ENCODE measurements at regions not wholly inside any gene's neighbourhood (a gene's known extent, or its start where the extent isn't known, plus 50 kb on each side); places are given as distances from the start of the nearest gene placed in this dataset.

GRCh38 chr1:218693599-218693998 is 348.5 kb downstream of the TGFB2 start (continued):
- TF ChIP-seq JUND (IDR thresholded peaks at IDR 0.05) (no peak), ZNF274 (IDR thresholded peaks at IDR 0.05; ENCODE audit: low read depth, low read length) (no peak)

- H3K9me3 ChIP-seq (ENCODE audit: control insufficient read depth in 1 of 2, insufficient read depth in 1 of 2, low read depth in 1 of 2, low read length in 2 of 2) = no peaks in the 10 kb centered on the region
- DNase-seq (ENCODE audit: low read depth, low spot score) (no peak), ATAC-seq (no peak)
- intact Hi-C loops (cut with micrococcal nuclease) = no loop called here
- H3K4me3 ChIP-seq (replicated peaks in 1 of 2; ENCODE audit: low read depth in 1 of 2, low read length in 2 of 2) = no peak overlapping the region
- no peaks in the 10 kb centered on the region for H3K4me1 ChIP-seq (ENCODE audit: control insufficient read depth in 1 of 2, insufficient read depth in 2 of 2, low read length in 2 of 2)
- BruUV-seq (replicated peaks) = no TSS peak
- no peak overlapping the region for H3K4me2 ChIP-seq (ENCODE audit: low read length)
- no peak overlapping the region for H3K27ac ChIP-seq (ENCODE audit: low read depth, low read length)
- no peaks in the 10 kb centered on the region for H3K27me3 ChIP-seq (ENCODE audit: insufficient read depth, low read length)
- no peaks in the 10 kb centered on the region for H3K36me3 ChIP-seq (ENCODE audit: control insufficient read depth in 1 of 2, insufficient read depth in 2 of 2, low read length in 2 of 2)
- TF ChIP-seq SP1 (IDR thresholded peaks at IDR 0.05; ENCODE audit: low read depth) = no peak
- no peak for TF ChIP-seq ELF1 (IDR thresholded peaks at IDR 0.05; ENCODE audit: borderline replicate concordance, low read depth)
- no peak for TF ChIP-seq CBX3 (IDR thresholded peaks at IDR 0.05; ENCODE audit: low read depth)
- no peak for TF ChIP-seq SRF (IDR thresholded peaks at IDR 0.05; ENCODE audit: low read depth)
- no peak for TF ChIP-seq ZBTB33 (IDR thresholded peaks at IDR 0.05; ENCODE audit: extremely low read depth, insufficient replicate concordance, low read length)
- TF ChIP-seq EZH2phosphoT487 (IDR thresholded peaks at IDR 0.05; ENCODE audit: borderline replicate concordance) = no peak
- TF ChIP-seq POLR2AphosphoS5 (IDR thresholded peaks at IDR 0.05; ENCODE audit: low read depth, low read length) = no peak
- no peak for TF ChIP-seq TCF7L2 (IDR thresholded peaks at IDR 0.05; ENCODE audit: borderline replicate concordance, extremely low read depth, insufficient read depth, insufficient read length)
- TF ChIP-seq ZNF274 (IDR thresholded peaks at IDR 0.05; ENCODE audit: low read depth, low read length) = no peak
- TF ChIP-seq CTCF (IDR thresholded peaks at IDR 0.05 in 2 of 3, conservative IDR thresholded peaks at IDR 0.05 in 1 of 3; ENCODE audit: borderline replicate concordance in 1 of 3, insufficient read depth in 1 of 3, low read depth in 2 of 3, low read length in 2 of 3) = no peak
- TF ChIP-seq MAX (IDR thresholded peaks at IDR 0.05) = no peak
- TF ChIP-seq CEBPB (IDR thresholded peaks at IDR 0.05; ENCODE audit: low read depth) = no peak
- no peak for TF ChIP-seq FOSL1 (IDR thresholded peaks at IDR 0.05; ENCODE audit: low read depth)
- TF ChIP-seq EGR1 (IDR thresholded peaks at IDR 0.05; ENCODE audit: low read depth) = no peak
- no peak for TF ChIP-seq SIN3A (IDR thresholded peaks at IDR 0.05; ENCODE audit: low read depth)
- no peak for TF ChIP-seq POLR2A (IDR thresholded peaks at IDR 0.05; ENCODE audit: borderline replicate concordance, extremely low read depth, insufficient read depth, insufficient read length)
- TF ChIP-seq ZFX (IDR thresholded peaks at IDR 0.05) = no peak
- TF ChIP-seq JUND (IDR thresholded peaks at IDR 0.05) = no peak
- no peak overlapping the region for H2AFZ ChIP-seq (ENCODE audit: low read depth, low read length, poor library complexity, severe bottlenecking)
- CTCF ChIA-PET = no interaction called here
- 0 out of 2 replicates have a peak, but pooled peaks cover 2% of the 10 kb centered on the region for H3K9me2 ChIP-seq (ENCODE audit: insufficient read depth)
- no peak overlapping the region for H3K9ac ChIP-seq (ENCODE audit: low read length)
- RAD21 ChIA-PET (ENCODE audit: low non-redundant PET in 1 of 2, low total read pairs in 2 of 2, uncharacterized antibody in 2 of 2, unreplicated experiment in 2 of 2) = no interaction called here
- POLR2A ChIA-PET = interaction anchor here (0.6 kb wide), 1 partner anchor 328 kb away, joined by 3 read pairs; no protein-coding TSS in a partner anchor
- H3K79me2 ChIP-seq (ENCODE audit: insufficient read depth, low read length) = no peaks in the 10 kb centered on the region
- no peaks in the 10 kb centered on the region for H4K20me1 ChIP-seq (ENCODE audit: insufficient read depth)
Observed at GRCh38 chr1:218694085-218694484, 348.9 kb downstream of the TGFB2 start.
